Prostate gland (tissue), 2 donors: ENCODE measurements at regions not wholly inside any gene's neighbourhood (a gene's known extent, or its start where the extent isn't known, plus 50 kb on each side); places are given as distances from the start of the nearest gene placed in this dataset.

Experiments
- CTCF ChIP-seq, 4 experiments: fragments of 200-600 bp in 2 of 4; fragments of 450-650 bp in 2 of 4; sonication (generic) in 2 of 4; IDR thresholded peaks; 1 replicate in 3 of 4; 2 replicates in 1 of 4; pipeline ENCODE4 v1.5.1; 2016 to 2019; ENCODE audit warnings: antibody characterized with exemption in 4 of 4, mild to moderate bottlenecking in 2 of 4, moderate library complexity in 2 of 4
- POLR2A ChIP-seq: fragments of 450-650 bp; IDR thresholded peaks from one replicate; pipeline ENCODE4 v1.6.1; 2016; ENCODE audit warnings: antibody characterized with exemption, mild to moderate bottlenecking
- POLR2AphosphoS5 ChIP-seq: sonication (generic); formaldehyde crosslinking; IDR thresholded peaks from one replicate; pipeline ENCODE4 v1.6.1; 2017; ENCODE audit warnings: antibody characterized with exemption

DNA sequence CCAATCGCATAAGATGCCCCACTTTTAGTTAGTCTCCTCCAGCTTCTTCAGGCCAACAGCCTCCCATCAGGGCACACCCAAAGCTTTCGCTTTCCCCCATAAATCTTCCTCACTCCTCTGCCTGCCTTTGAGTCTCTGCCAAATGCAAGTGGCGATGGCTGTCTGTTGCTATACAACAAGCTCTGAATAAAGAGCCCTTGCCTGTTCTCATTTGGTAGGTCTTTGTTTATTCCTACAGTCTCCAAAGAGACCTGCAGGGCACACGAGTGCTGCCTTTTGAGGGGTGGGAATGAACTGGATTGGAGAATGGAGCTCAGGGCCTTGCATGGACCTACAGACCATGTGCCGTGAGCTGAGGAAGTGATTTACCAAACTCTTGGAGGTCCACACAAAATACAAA is 52.2 kb upstream of the SOD3 start:
- TF ChIP-seq CTCF (IDR thresholded peaks at IDR 0.05) = no peak
- no peak for TF ChIP-seq POLR2A
- TF ChIP-seq POLR2AphosphoS5 = no peak
